VCaP (cell line): ENCODE measurements at regions not wholly inside any gene's neighbourhood (a gene's known extent, or its start where the extent isn't known, plus 50 kb on each side); places are given as distances from the start of the nearest gene placed in this dataset.

Experiments used
- H3K27ac ChIP-seq: fragments of 450-650 bp; 2 replicates; pipeline ENCODE4 v1.5.1; 2017
- TF ChIP-seq, protein P1 (sequence below): fragments of 450-650 bp; conservative IDR thresholded peaks from 2 replicates; pipeline ENCODE4 v1.5.1; 2017; ENCODE audit warnings: mild to moderate bottlenecking, moderate library complexity

DNA sequence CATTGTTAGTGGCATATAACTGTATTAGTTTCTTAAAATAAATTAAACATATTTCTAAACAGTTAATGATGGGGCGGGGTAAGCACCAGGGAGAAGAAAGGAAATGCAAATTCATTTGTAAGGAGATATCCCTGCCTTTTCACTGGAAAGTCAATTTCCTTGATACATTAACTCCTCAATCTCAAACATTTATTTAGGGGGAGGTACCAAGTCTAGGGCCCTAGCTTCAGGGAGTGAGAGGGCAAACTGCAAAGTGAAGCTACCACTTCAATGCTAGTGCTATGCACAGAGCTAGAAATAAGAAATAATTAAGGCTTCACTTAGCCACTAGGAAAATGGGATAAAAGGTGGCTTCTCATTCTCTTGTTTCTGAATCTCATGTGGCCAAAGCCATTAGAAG is 115.3 kb upstream of the FNDC3A start:
- H3K27ac ChIP-seq: no peak overlapping the region
- TF ChIP-seq, protein P1, sequence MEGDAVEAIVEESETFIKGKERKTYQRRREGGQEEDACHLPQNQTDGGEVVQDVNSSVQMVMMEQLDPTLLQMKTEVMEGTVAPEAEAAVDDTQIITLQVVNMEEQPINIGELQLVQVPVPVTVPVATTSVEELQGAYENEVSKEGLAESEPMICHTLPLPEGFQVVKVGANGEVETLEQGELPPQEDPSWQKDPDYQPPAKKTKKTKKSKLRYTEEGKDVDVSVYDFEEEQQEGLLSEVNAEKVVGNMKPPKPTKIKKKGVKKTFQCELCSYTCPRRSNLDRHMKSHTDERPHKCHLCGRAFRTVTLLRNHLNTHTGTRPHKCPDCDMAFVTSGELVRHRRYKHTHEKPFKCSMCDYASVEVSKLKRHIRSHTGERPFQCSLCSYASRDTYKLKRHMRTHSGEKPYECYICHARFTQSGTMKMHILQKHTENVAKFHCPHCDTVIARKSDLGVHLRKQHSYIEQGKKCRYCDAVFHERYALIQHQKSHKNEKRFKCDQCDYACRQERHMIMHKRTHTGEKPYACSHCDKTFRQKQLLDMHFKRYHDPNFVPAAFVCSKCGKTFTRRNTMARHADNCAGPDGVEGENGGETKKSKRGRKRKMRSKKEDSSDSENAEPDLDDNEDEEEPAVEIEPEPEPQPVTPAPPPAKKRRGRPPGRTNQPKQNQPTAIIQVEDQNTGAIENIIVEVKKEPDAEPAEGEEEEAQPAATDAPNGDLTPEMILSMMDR: no peak

DNA sequence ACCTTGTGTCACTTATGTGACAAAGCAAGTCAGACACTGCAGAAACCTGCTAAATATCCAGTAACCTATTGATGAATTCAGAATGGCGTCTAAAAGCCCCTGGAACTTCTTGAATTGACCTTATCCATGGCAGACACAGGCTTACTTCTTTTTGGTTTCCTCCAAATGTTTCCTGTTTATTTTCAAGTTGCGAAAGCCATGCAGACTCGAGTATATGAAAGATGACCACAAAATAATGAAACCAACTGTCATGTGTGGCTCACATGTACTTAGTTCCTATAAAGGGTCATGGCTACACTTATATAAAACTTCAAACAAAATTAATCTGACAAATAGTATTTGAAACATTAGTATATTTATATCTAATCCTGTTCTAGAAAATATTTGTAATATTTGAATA is 113.1 kb upstream of the FNDC3A start:
- TF ChIP-seq, protein P1: no peak
- H3K27ac ChIP-seq: no peak overlapping the region

DNA sequence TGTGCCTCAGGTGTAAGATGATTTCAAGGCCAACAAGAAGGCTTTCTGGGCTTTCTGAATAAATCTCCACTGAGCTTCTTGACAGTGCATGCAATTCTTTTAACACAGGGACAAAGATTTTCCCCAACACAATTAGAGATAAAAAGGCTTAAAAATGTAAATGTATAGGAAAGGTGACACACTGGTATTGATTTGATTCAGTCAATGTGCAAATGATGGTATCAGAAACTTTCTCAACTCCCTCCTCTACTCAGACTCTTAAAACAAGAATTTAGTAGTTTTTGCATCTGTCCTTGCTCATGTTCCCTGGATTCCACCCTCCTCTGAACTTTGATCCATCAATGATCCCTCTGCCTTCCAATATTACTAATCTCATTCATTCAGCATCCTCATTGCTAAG is 111.6 kb upstream of the FNDC3A start:
- TF ChIP-seq, protein P1: no peak
- H3K27ac ChIP-seq: no peak overlapping the region

DNA sequence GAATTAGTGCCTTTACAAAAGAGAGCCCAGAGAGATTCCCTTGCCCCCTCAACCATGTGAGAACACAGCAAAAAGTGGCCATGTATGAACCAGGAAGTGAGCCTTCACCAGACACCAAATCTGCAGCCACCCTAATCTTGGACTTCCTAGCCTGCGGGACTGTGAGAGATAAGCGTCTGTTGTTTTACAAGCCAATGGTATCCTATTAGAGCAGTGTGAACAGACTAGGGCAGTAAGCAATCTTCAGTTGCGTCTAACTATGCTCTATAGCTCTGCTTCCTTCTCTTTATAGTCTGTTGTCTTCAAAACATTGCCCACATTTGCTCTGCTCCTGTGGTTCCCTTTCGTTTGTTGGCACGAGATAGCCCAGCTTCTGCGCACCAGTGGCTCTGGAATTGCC is 109.5 kb upstream of the FNDC3A start:
- H3K27ac ChIP-seq: no peak overlapping the region
- TF ChIP-seq, protein P1: no peak

DNA sequence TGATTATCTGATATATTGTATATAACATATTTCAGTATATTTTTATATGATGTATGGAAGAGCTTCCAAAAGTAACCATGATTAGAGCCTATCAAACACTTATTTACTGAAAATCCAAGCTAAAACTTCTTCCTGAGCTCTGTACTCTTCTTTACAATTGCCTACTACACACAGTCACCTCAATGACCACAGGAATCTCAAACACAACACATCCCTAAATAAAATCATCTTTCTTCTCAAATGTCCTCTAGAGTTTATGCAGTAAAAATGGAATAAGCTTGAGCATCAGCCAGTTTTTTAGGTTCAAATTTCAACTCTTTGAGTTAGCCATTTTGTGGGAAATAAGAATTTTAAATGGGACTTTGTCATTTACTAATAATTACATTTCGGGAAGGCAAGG is 102.6 kb upstream of the FNDC3A start:
- TF ChIP-seq, protein P1: no peak
- no peak overlapping the region for H3K27ac ChIP-seq

DNA sequence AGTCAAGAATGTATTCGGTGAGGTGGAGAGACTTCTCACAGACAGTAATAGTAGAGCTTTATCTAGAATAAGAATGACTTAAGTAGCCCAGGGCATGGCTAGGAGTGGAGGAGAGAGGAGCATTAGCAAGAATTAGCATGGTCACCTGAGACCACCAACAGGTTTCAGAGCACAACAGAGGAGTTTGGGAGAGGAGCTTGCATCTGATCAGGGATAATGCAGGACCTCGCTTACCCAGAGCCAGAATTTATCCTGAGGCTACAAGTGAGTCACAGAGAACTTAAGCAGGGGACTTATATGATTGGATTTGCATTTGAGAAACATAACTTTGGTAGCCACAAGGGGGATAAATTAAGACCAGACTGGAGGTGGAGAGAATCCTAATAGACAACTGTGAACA is 102.1 kb upstream of the FNDC3A start:
- TF ChIP-seq, protein P1: no peak
- no peak overlapping the region for H3K27ac ChIP-seq

DNA sequence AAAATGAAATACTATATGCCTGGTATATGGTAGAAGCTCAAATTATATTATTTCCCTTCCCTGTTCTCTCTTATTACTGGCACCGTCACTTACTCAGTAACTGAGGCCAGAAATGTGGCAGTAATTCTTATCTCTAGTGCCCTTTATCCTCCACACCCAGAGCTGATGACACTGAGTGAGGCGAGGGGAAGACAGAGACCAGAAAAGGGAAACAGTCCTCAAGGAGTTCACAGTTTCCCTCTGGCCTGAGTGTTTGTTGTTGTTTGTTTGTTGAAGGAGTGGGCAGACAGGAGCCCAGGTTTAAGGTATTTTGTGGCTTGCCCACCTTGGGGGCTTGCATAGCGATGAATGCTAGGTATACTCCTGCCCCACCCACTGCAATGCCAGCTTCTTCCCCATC is 101.5 kb upstream of the FNDC3A start:
- TF ChIP-seq, protein P1: no peak
- H3K27ac ChIP-seq: no peak overlapping the region

DNA sequence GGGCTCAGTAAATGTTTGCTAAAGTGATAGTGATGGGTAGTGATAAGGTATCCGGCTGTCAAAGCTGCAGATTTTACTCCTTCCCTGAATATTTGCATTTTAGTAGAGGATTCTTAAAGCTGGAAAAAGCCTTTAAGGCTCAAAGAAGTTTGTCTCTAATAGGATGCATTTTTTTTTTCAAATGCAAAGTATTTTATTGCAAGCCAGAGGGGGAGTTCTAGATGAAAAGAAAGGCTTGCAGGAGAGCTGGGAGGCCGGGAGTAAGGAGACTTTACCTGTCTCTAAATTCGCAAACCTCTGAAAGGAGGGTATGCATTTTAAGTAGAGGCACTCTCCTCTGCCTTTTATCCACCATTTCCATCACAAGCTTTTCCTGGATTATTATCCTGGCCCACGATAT is 100.7 kb upstream of the FNDC3A start:
- TF ChIP-seq, protein P1: no peak

More for the DNA sequence above, 100.7 kb upstream of the FNDC3A start:
- no peak overlapping the region for H3K27ac ChIP-seq
